GM12865 (cell line): ENCODE measurements at regions not wholly inside any gene's neighbourhood (a gene's known extent, or its start where the extent isn't known, plus 50 kb on each side); places are given as distances from the start of the nearest gene placed in this dataset.
"Not testable (repeated sequence)": the region's sequence is repeated elsewhere in the genome, so short reads cannot be mapped to it uniquely, and the experiment has no call there.

ENCODE experiments used
- DNase-seq: peaks from one replicate; pipeline ENCODE4 v3.0.0; 2010; ENCODE audit warnings: low read depth
- H3K4me3 ChIP-seq: 2 replicates; pipeline ENCODE4 v1.5.1; 2011; ENCODE audit warnings: mild to moderate bottlenecking, low read depth, low read length, control low read depth
- TF ChIP-seq, protein P1 (sequence below): IDR thresholded peaks from 2 replicates; pipeline ENCODE4 v1.5.1; 2011; ENCODE audit warnings: low read length, control low read depth, low read depth, inconsistent platforms; ENCODE audit not compliant: insufficient read depth; ENCODE audit errors: missing control alignments

DNA sequence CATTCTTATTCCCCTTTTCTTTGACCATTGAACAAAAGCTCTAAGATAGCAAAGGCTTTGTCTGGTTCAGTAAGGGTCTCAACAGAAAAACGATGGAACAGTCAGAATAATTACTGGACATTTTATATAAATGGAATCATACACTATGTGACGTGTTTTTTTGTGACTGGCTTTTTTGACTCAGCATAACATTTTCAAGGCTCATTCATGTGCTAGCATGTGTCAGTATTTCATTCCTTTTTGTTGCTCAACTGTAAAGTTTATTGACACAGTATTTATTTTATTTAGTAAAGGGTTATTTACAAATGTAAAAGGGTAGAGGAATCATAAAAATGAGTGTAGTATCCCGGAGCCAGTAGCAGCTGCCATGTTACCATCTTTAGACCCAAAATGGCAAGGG lies 226.2 kb downstream of the CDRT15L2 start:
- TF ChIP-seq, protein P1, sequence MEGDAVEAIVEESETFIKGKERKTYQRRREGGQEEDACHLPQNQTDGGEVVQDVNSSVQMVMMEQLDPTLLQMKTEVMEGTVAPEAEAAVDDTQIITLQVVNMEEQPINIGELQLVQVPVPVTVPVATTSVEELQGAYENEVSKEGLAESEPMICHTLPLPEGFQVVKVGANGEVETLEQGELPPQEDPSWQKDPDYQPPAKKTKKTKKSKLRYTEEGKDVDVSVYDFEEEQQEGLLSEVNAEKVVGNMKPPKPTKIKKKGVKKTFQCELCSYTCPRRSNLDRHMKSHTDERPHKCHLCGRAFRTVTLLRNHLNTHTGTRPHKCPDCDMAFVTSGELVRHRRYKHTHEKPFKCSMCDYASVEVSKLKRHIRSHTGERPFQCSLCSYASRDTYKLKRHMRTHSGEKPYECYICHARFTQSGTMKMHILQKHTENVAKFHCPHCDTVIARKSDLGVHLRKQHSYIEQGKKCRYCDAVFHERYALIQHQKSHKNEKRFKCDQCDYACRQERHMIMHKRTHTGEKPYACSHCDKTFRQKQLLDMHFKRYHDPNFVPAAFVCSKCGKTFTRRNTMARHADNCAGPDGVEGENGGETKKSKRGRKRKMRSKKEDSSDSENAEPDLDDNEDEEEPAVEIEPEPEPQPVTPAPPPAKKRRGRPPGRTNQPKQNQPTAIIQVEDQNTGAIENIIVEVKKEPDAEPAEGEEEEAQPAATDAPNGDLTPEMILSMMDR = no peak
- no peak for DNase-seq
- no peak overlapping the region for H3K4me3 ChIP-seq

DNA sequence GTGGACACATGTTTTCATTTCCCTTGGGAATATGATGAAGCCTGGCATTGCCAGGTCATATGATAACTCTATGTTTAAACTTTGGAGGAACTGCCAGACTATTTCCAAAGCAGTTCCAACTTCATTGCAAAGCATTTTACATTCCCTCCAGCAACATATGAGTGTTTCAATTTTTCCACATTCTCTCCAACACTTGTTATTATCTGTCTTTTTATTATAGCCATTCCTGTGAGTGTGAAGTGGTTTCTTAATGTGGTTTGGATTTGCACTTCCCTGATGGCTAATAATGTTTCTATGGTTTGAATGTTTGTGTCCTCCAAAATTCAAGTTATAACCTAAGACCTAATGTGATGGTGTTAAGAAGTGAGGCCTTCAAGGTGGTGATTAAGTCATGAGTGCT lies 228.0 kb downstream of the CDRT15L2 start:
- DNase-seq, H3K4me3 ChIP-seq: not testable (repeated sequence)

DNA sequence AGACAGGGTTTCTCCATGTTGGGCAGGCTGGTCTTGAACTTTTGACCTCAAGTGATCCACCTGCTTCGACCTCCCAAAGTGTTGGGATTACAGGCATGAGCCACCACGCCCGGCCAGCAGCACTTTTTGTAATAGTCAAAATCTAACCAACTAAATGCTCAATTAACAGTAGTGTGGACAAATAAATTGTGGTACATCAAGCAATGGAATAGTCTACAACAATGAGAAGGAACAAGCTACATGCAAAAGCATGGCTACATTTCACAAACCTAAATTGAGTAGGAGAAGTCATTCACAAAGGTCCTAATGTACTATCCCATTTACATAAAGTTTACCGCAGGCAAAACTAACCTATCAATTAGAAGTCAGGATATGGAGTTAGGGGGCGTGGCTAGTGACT lies 227.4 kb downstream of the USP22 start:
- H3K4me3 ChIP-seq, DNase-seq: not testable (repeated sequence)

DNA sequence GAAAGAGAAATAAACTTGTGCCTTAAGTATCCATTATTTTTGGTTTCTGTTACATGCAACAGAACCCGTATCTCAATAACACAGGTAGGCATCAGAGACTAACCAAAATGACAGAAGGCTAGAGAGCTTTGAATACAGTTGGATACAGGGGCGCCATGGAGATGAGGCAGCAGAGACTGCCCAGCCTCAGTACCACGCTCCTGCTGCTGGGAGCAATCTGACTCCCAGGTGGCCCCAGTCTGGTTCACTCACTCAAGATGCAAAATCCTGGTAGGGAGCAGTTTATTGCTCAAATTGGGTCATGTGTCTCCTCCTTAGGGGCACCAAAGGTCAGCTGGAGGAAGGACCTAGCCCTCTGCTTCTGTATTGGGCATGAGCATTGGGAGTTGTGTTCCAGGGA lies 218.9 kb downstream of the USP22 start:
- no peak for DNase-seq
- no peak overlapping the region for H3K4me3 ChIP-seq

DNA sequence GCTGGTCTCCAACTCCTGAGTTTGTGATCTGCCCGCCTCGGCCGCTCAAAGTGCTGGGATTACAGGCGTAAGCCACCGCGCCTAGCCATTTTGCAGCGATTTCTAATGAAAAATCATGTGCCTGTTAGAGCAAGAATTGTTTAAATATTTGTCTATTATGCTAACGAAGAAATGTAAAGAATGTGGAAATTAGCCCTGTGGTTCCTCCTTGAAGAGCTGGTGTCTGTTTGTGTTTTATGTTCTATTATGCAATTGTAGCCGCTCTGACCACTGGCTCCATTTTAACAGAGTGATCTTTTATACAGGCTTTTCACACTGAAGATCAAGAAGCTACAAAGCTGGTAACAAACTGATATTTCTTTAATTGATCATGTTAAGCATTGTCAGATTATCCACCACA lies 217.3 kb downstream of the USP22 start:
- DNase-seq = no peak
- TF ChIP-seq, protein P1 = no peak
- no peak overlapping the region for H3K4me3 ChIP-seq

More for the DNA sequence above, 218.9 kb downstream of the USP22 start:
- TF ChIP-seq, protein P1 = no peak

DNA sequence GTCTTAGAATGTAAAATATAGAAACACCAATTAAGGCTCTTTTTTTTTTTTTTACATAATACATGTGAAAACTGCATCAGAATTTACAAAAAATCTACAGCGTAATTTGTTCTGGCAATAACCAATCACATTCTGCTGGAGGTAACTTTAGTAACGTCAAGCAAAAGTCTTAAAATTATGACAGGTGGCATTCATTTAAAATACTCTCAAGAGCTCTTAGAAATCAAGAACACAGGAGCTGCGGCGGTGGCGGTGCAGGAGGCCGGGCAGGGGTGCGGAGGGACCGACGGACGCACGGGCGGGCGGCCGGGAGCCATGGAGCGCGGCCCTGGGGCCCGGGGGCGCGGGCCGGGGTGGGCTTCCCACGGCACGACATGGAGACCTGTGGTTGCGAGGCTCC lies 202.4 kb downstream of the USP22 start:
- not testable (repeated sequence) for H3K4me3 ChIP-seq, DNase-seq

DNA sequence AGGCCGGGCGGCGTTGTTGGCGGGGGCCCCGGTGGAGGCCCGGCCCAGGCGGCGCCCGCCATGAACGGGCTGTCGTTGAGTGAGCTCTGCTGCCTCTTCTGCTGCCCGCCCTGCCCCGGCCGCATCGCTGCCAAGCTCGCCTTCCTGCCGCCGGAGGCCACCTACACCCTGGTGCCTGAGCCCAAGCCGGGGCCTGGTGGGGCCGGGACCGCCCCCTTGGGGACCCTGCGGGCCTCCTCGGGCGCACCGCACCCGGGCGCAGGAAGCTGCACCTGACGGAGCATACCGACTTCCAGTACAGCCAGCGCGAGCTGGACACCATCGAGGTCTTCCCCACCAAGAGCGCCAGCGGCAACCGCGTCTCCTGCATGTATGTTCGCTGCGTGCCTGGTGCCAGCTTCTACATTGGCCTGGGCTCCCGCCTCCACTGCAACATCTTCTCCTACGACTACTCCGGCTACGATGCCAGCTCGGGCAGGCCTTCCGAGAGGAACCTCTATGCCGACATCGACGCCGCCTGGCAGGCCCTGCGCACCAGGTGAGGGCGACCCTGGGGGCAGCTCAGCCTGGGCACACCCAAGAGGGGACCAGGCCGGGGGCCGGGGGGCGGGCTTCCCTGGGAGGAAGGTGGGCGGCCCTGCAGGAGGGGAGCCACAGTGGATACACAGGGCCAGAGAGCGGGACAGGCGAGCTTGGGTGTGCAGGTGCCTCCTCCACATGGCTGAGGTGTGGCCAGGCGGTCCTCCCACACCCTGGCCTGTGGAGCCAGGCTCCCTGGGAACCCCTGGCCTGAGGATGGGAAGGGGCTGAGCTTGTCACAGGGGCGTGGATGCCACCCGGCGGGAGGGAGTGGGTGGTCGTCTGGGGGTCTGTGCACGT lies 201.6 kb downstream of the USP22 start:
- DNase-seq, H3K4me3 ChIP-seq: not testable (repeated sequence)

DNA sequence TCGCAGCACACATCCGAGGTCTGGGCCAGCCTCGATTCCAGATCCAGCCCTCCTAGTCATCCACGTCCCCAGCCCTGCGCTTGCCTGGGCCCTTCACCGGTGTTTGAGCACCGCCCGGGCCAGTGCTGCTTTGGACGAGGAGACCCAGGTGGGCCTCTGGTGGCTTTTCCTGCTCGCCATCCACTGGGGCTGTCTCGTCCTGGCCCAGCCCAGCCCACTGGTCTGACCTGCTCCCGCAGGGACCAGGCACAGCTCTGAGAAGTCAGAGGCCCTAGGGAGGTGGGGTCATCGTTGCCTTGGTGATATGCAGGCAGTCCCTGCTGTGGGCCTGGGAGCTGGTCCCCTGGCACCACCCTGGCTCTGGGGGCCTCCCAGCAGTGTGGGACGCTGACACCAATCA lies 200.8 kb downstream of the USP22 start:
- not testable (repeated sequence) for DNase-seq, H3K4me3 ChIP-seq

DNA sequence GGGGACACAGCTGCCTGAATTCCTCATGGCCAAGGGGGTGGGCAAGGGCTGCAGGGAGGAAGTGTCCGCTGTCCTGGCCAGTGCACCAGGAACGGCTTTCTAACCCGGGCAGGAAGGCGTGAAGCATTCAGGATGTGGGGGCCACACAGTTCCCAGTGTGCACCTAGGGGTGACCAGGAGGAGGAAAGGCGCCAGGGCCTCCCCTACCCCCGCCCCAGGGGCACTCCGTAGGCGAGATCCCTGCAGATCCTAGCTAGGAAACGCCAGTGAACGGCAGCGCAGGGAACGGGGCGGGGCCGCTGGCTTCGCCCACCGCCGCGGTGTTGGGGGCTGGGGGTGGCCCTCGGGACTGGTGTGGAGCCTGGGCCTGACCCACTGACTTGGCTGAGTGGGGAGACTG lies 199.6 kb downstream of the USP22 start:
- not testable (repeated sequence) for DNase-seq, H3K4me3 ChIP-seq

DNA sequence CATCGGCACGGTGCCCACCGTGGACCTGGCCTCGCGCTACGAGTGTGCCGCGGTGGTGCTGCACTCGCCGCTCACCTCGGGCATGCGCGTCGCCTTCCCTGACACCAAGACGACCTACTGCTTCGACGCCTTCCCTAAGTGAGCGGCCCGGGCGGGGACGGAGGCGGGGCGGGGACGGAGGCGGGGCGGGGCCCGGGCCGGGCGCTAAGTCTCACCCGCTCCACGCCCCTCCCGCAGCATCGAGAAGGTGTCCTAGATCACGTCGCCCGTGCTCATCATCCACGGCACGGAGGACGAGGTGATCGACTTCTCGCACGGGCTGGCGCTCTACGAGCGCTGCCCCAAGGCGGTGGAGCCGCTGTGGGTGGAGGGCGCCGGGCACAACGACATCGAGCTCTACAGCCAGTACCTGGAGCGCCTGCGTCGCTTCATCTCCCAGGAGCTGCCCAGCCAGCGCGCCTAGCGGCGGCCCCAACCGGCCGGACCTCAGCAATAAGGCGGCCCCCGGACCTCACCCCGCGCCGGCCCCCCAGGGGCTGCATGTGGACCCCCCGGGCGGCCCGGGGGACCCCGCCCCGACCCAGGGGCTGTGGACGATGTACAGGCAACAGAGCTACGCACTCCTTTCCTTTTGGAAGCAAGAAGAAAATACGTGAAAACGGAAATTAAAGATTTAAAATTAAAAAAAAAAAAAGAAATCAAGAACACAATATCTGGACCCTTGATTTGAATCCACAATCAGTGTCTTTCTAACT lies 198.8 kb downstream of the USP22 start:
- DNase-seq = peak; percentile 9
- not testable (repeated sequence) for H3K4me3 ChIP-seq

DNA sequence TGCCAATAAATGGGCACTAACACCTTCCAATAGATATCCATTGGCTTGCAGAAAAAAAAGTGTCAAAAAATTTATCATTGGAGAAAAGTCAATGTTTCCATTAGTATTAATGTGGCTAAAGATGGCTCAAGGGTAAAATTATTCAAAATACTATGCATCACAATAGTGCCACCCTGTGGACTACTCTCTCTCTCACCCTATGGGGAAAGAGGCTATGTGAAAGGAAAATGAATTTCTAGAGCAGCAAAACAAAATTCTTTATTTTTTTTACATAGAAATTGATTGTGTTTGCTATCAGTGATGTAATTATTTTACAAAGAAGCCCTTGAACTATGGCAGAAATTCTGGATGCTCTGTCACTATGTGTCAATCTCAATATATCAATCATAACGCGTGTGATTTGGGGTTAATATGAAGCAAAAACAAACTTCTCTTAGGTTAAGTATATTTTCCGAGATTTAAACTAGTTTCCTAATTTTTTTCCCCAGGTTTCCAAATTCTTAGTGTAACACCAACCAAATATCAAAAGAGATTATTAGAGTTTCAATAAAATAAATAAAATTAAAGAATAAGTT lies 193.9 kb downstream of the USP22 start:
- TF ChIP-seq, protein P1 = peak; percentile 15
- not testable (repeated sequence) for H3K4me3 ChIP-seq, DNase-seq

DNA sequence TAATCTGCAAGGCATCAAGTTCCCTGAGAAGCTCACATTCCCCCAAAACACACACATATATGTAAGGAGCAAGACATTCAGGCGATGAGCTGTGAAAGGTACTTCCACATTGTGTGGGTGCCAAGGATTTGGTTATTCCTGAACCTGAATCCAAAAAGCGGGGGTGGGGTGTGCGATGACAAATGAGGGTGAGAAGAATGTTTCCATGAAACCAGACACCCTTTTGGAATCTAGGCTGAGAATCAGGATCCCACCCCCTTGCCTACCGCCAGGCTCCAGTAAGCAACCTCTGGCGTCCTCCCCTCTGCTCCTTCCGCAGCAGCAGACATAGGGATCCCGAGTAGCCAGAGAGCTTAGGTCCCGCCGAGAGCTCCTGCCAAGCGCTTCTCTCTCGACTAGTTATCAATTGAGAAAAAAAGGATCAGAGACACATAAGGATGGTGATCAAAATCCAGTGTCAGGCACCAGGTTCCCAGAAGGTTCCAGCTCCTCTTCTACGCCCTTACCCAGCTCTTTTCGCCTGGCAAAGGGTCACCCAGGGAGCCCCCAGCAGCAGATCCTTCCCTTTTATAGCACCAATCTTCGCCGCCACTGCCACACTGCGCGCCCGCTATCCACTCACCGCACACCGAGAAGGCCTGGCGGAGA lies 191.1 kb downstream of the USP22 start:
- H3K4me3 ChIP-seq, DNase-seq: not testable (repeated sequence)
